ENCODE measurements at regions not wholly inside any gene's neighbourhood (a gene's known extent, or its start where the extent isn't known, plus 50 kb on each side); places are given as distances from the start of the nearest gene placed in this dataset.

- Histone ChIP-seq H3K27ac (no peak overlapping the region), H3K27me3 (no peaks in the 10 kb centered on the region), H3K9me3 (no peaks in the 10 kb centered on the region), H3K4me3 (no peak overlapping the region), H3K4me1 (no peaks in the 10 kb centered on the region), H3K36me3 (no peaks in the 10 kb centered on the region)
- TF ChIP-seq POLR2AphosphoS5 (IDR thresholded peaks at IDR 0.05; ENCODE audit: insufficient read depth in 1 of 2, low read depth in 1 of 2): no peak
- no peak for TF ChIP-seq CTCF (IDR thresholded peaks at IDR 0.05)
- no peak for TF ChIP-seq POLR2A (IDR thresholded peaks at IDR 0.05)
- intact Hi-C loops (cut with DNase I): no loop called here
- no peak for DNase-seq (ENCODE audit: extremely low spot score in 2 of 2)
Measured at GRCh38 chr4:133003169-133003568, 145.9 kb upstream of the PCDH10 start.

- H3K27me3 ChIP-seq: no peaks in the 10 kb centered on the region
- no peak overlapping the region for H3K27ac ChIP-seq
- H3K36me3 ChIP-seq: no peaks in the 10 kb centered on the region
- no peaks in the 10 kb centered on the region for H3K9me3 ChIP-seq
- intact Hi-C loops (cut with DNase I): no loop called here
- no peak overlapping the region for H3K4me3 ChIP-seq
- TF ChIP-seq POLR2A (IDR thresholded peaks at IDR 0.05) (no peak), POLR2AphosphoS5 (IDR thresholded peaks at IDR 0.05; ENCODE audit: insufficient read depth in 1 of 2, low read depth in 1 of 2) (no peak), CTCF (IDR thresholded peaks at IDR 0.05) (no peak)
- no peak for DNase-seq (ENCODE audit: extremely low spot score in 2 of 2)
- H3K4me1 ChIP-seq: no peaks in the 10 kb centered on the region
Measured at GRCh38 chr4:133014473-133015135, 134.5 kb upstream of the PCDH10 start.

- H3K4me1 ChIP-seq: no peaks in the 10 kb centered on the region
- no peak for DNase-seq (ENCODE audit: extremely low spot score in 2 of 2)
- intact Hi-C loops (cut with DNase I): no loop called here
- H3K27ac ChIP-seq: no peak overlapping the region
- H3K4me3 ChIP-seq: no peak overlapping the region
- no peaks in the 10 kb centered on the region for H3K36me3 ChIP-seq
- TF ChIP-seq POLR2AphosphoS5 (IDR thresholded peaks at IDR 0.05; ENCODE audit: insufficient read depth in 1 of 2, low read depth in 1 of 2) (no peak), CTCF (IDR thresholded peaks at IDR 0.05) (no peak), POLR2A (IDR thresholded peaks at IDR 0.05) (no peak)
- no peaks in the 10 kb centered on the region for H3K9me3 ChIP-seq
- H3K27me3 ChIP-seq: no peaks in the 10 kb centered on the region
Measured at GRCh38 chr4:133045288-133045687, 103.8 kb upstream of the PCDH10 start.

GRCh38 chr4:133046156-133046555 lies 102.9 kb upstream of the PCDH10 start:
- no peak overlapping the region for H3K4me3 ChIP-seq
- intact Hi-C loops (cut with DNase I): no loop called here
- TF ChIP-seq CTCF (IDR thresholded peaks at IDR 0.05) (no peak), POLR2AphosphoS5 (IDR thresholded peaks at IDR 0.05; ENCODE audit: insufficient read depth in 1 of 2, low read depth in 1 of 2) (no peak), POLR2A (IDR thresholded peaks at IDR 0.05) (no peak)

GRCh38 chr4:133058701-133059100 lies 90.4 kb upstream of the PCDH10 start:
- intact Hi-C loops (cut with DNase I): no loop called here
- DNase-seq (ENCODE audit: extremely low spot score in 2 of 2): no peak
- TF ChIP-seq POLR2AphosphoS5 (IDR thresholded peaks at IDR 0.05; ENCODE audit: insufficient read depth in 1 of 2, low read depth in 1 of 2): no peak
- TF ChIP-seq POLR2A (IDR thresholded peaks at IDR 0.05): no peak
- no peak for TF ChIP-seq CTCF (IDR thresholded peaks at IDR 0.05)

More at GRCh38 chr4:133046156-133046555, 102.9 kb upstream of the PCDH10 start:
- Histone ChIP-seq H3K27me3 (no peaks in the 10 kb centered on the region), H3K4me1 (no peaks in the 10 kb centered on the region), H3K9me3 (no peaks in the 10 kb centered on the region), H3K27ac (no peak overlapping the region), H3K36me3 (no peaks in the 10 kb centered on the region)
- no peak for DNase-seq (ENCODE audit: extremely low spot score in 2 of 2)

More at GRCh38 chr4:133058701-133059100, 90.4 kb upstream of the PCDH10 start:
- no peaks in the 10 kb centered on the region for H3K27me3 ChIP-seq
- H3K27ac ChIP-seq: no peak overlapping the region
- no peaks in the 10 kb centered on the region for H3K36me3 ChIP-seq
- H3K4me1 ChIP-seq: no peaks in the 10 kb centered on the region
- H3K4me3 ChIP-seq: no peak overlapping the region
- no peaks in the 10 kb centered on the region for H3K9me3 ChIP-seq
